ENCODE measurements at regions not wholly inside any gene's neighbourhood (a gene's known extent, or its start where the extent isn't known, plus 50 kb on each side); places are given as distances from the start of the nearest gene placed in this dataset.

DNA sequence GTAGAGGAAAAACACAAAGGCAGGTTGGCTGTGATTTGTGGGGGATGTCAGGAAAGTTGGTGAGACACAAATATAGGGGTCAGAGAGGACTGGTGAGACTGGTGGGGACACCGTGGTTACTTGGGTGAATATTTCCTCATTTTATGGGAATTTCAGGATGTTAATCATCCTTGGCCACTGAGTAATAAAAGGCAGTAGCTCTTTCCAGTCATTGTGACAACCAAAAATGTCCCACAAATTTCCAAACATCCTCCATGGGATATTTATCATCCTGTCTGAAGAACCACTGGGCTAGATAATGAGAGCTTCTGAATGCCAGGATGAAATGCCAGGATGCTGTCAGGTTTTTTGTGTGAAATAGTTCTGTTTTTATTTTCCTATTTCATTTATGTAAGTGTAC is 374.1 kb downstream of the CD109 start:
- TF ChIP-seq SIN3A (IDR thresholded peaks at IDR 0.05; ENCODE audit: borderline replicate concordance, insufficient read depth, low read length) (no peak), POLR2AphosphoS5 (IDR thresholded peaks at IDR 0.05; ENCODE audit: low read depth, low read length) (no peak), FOXP2 (optimal IDR thresholded peaks at IDR 0.05; ENCODE audit: borderline replicate concordance, extremely low read depth, extremely low read length, insufficient read depth) (no peak)

Data from PFSK-1 (cell line).